Cerebellar nuclear complex (tissue), 1 donor: ENCODE measurements at regions not wholly inside any gene's neighbourhood (a gene's known extent, or its start where the extent isn't known, plus 50 kb on each side); places are given as distances from the start of the nearest gene placed in this dataset.

ENCODE experiments used
- DNase-seq, 2 experiments: peaks; one replicate each; lab custom pipeline; 2025; lab: John Stamatoyannopoulos, UW

GRCh38 chr2:239673641-239674040 is 272.8 kb upstream of the HDAC4 start:
- no peak for DNase-seq

DNA sequence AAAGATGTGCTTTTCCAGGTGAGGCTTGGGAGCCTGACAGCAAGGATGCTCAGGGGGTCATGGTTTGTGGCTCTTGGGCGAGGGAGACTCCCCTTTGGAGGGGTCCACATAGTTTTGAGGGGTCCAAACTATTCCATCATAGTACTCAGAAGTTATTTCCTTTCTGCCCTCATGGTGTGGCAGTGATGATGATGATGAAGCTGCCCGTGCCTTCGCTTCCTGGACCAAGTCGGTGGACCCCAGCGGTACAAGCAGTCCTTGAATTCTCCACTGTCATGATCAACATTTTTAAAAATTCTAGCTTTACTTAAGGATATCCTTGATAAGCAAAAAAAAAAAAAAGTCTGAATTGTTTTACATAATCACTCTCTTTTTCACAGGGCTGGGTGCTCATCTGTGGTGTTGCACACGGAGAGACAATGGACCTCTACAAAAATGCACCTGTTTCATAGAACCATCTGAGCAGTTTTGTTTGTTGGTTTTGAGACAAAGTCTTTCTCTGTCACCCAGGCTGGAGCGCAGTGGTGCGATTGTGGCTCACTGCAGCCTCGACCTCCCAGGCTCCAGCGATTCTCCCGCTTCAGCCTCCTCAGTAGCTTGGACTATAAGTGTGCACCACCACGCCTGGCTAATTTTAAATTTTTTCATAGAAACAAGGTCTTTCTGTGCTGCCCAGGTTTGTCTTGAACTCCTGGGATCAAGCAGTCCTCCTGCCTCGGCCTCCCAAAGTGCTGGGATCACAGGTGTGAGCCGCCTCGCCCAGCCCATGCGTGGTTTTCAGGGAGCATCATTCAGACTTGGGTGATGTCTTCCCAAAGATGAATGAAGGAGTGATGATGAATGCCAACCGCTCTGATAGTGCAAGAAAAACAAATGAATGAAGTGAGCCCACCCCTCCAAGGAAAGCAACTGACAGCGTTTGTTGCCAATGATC is 271.4 kb upstream of the HDAC4 start:
- no peak for DNase-seq

DNA sequence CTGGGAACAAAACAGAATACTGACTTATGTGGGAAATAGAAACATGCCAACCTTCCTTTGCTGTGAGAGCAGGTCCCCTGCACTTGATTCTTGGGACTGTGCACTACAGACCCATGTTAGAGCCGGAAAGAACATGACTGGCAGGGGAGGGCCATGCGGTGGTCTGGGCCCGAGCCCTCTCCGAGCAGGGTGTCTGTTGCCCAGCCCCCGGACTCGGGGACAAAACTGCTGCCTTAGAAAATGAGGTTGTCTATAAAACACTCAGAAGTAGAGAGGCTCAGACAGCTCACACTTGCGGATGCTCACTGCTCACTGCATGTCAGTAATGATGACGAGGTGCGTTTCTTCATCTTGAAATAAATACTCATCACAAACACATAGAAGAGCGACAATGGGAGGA is 270.7 kb upstream of the HDAC4 start:
- no peak for DNase-seq

- DNase-seq = no peak
These were observed 269.8 kb upstream of the HDAC4 start for GRCh38 chr2:239670463-239671120.

DNA sequence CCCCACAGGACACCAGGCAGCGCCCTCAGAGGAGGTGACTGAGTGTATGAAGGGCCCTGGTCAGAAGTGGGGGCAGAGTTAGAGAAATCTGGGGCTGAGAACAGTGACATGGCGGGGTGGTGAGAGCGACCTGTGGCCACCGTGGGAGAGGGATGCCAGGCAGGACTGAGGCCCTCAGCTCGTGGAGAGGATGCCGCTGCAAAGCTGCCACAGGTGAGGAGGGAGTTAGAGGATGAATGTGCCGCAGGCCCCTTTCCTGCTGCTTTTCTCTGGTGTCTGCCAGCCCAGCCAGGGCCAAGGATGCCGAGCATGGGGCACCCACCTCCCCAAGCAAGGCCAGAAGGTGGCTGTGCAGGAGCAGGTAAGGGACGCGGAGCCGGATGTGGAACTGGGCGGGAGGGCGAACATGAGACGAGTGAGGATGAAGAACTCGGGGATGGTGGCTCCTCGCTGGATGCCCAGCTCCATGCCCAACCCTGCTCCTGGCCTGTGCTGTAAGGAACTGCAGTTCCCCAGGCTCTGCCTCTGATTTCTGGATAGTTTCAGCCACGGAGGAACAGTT is 269.2 kb upstream of the HDAC4 start:
- DNase-seq = no peak

DNA sequence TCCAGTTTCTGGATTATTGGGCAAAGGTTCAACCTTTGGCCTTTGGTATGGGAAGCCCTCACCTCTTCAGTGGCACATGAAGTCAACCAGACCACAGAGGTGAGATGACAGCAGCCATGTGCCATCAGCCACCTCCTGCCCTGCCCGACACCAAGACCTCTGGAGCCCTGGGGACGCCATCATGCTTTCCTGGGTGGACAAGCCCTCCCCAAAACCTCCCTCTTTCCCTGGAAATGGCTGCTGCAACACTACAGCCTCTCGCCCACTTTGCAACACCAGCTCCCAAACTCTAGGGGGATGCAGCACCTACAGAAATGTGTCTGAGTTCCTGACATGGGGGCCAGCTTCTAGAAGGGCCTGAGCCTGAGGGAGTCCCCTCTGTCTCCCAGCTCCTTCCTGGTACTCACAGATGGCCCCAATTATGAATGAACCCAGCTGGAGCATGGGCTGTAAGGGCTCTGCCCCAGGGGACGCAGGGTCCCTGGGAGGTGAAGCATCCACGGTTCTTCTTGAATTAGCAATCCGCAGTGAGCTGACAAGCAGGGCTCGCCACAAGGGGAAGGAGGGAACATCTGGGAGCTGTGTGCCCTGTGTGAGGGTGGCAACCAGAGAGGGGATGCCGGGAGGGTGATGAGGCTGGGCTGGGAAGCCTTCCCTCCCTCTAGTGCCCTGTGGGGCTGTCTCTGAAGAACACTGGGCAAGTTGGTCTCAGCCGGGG is 268.5 kb upstream of the HDAC4 start:
- no peak for DNase-seq

DNA sequence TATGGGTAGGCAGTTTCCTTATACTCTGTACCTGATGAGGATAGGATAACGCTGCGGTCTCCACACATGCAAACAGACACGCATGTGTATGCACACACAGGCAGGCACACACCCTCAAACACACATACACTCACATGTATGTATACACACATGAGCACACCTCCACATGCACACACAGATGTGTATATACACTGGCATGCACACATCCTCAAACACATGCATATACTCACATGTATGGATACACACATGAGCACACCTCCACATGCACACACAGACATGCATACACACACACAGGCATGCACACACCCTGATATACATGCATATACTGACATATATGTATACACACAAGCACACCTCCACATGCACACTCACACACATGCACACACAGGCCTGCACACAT is 267.8 kb upstream of the HDAC4 start:
- DNase-seq = no peak

DNA sequence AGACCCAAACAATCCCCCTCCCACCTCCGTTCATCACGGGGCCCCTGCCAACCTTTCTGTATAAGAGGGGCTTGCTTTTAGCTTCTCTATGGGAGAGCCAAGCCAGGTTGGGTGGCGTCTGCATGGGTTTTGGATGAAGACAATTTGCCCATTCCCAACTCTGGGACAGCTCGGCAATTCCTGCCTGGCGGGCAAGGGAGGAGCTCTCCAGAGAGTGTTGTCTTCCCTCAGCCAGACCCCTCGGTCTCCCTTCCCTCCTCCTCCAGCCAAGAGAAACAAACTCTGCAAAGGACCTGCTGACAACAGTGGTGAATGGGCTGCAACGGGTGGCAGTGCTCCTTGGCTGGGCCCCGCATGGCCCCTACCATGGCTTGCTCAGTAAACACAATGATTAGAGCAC is 267.2 kb upstream of the HDAC4 start:
- DNase-seq = no peak

DNA sequence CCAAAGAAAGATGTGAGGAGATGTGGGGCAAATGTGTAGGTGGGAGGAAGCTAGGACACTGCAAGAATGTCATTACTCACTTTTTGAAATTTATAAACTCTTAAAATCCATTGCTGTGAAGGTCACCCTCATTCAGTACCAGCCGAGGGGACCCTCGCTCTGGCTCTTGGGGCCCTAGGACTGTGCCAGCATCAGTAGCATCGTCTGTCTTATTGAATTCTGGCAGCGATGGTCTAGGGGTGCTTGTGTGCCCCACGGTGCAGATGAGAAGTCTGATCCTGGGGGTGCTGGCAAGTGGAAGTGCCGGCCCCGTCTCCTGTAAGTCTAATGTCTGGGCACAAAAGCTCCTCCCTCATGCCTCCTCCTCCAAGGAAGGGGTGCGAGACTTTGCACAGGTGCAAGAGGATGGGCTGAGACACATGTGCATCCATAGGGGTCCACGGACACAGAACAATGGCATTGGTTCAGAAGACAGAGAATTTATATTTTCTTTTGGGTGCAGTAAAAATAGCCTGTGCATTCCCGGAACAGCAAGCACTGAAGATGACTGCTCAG is 266.7 kb upstream of the HDAC4 start:
- no peak for DNase-seq

- DNase-seq = no peak
These were observed 266.1 kb upstream of the HDAC4 start for GRCh38 chr2:239666855-239667376.

DNA sequence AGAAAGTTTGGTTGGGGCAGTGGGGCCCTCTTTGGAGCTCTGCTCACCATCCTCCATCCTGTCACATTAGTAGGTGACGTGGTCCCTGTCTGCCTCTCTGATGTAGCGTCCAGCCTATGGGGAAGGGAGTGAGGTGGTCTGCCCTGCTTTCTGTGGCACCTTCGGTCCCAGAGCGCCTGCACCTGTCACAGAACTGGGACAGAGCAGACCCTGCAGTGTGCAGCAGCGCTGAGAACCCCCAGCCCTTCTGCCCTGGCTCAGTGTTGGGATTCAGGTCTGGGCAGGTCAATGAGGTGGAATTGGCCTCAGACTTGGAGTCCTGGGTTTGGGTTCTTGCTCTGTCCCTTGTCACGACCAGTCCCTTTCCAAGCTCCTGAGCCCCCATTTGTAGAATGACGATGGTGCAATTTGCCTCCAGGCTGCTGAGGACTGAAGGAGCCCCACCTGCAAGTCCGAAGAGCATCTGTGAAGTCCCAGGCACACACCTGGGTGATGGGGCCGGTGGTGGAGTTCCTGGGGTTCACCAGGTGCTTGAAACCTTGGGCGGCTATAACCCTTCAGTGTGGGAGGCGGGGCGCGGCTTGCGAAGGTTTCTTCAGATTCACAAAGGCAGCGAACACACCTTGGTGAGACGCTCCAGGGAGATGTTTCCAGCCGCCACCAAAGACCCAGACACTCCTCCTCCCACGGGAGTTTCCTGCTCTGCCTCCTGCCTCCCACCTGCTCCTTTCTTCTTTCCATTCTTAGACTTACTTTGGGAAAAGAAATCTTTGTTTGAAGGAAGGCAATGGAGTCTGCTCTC is 265.4 kb upstream of the HDAC4 start:
- DNase-seq = no peak

GRCh38 chr2:239664216-239664810 is 263.5 kb upstream of the HDAC4 start:
- no peak for DNase-seq

- no peak for DNase-seq
These were observed 262.6 kb upstream of the HDAC4 start for GRCh38 chr2:239663364-239663924.

DNA sequence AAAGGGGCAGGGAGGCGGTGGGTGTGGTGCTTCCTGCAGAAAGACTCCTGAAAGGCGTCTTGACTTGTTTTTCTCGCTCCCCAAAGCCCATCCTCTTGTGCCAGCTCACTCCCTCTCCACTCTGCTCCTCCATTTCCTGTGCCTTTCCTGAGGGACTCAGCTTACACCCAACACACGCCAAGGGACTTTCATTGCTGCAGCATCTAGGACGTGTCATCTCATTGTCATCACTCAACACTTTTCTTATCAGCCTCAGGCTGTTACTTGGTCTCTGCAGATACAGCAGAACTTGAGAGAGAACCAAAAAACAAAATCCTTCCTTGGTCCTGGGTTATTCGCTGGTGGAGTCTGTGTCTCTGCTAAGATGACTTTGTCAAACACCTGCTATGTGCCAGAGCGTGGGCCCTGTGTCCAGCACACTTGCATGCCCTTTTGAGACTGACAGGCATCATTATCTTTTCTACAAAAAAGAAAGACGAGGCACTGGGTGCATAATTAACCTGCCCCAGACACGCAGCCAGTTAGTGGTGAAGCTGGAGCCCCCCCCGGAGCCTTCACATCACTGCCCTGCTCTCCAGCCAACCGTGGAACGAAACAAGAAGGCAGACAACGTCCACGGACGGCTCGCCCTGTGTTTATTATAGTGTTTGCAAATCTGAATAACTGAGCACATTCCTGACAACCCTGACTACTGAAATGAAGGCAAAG is 261.7 kb upstream of the HDAC4 start:
- DNase-seq = no peak

- DNase-seq = no peak
These were observed 260.8 kb upstream of the HDAC4 start for GRCh38 chr2:239661334-239662312.

DNA sequence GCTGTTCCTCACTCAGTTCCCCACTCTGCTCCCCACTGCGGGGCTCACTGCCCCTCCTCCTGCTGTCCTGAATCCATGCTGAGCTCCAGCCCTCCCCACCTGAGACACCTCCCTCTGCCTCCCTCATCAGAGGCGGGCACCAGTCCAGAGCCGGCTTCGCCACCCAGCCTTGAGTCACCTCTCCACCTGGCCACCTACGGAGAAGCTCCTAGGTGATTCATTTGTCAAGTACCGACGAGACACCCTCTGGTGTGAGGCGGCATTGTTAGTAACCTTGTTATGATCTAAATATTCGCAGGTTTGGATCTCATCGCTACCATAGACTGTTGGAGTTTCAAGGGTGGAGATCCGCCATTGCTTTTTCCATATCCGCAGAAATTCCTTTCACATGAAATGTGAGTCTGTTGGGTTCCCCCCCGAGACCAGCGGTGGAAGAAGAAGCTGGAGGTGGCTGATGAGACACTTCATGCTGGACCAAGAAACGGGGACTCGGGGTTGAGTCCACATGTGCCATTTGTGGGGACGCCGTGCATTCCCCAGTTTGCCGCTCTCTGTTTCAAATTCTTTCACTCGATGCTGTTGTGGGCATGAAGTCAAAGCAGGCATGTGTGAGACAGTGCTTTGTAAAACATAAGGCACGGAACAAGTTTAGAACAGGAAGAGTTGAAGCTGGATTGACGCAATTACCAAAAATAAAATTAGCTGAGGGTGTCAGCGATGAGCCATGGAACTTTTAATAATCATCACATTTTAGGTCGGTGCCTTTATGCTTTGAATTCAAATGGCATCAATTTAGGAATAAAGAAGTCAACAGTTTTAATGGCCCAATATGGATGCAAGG is 259.8 kb upstream of the HDAC4 start:
- no peak for DNase-seq

DNA sequence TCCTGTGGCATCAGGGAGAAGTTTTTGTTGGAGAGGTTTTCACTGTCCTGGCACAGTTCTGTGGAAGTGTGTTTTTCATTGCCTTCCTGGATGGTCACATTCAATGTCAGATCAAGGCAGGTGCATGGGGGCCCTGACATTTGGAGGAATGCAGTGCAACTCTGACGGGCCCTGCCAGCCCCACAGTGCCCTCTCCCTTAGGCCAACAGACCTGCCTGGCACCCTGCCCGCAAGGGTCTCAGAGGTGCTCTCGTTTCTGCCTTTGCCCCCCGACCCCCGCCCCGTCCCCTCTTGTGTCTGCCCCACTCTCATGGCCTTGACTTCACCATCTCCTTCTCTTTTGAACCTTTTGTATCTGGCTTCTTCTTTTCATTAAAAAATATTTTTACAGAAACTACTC is 257.2 kb upstream of the HDAC4 start:
- DNase-seq = no peak
